Activated naive CD4-positive, alpha-beta T cell (primary cell): ENCODE measurements at regions not wholly inside any gene's neighbourhood (a gene's known extent, or its start where the extent isn't known, plus 50 kb on each side); places are given as distances from the start of the nearest gene placed in this dataset.
"Not testable (repeated sequence)": the region's sequence is repeated elsewhere in the genome, so short reads cannot be mapped to it uniquely, and the experiment has no call there.

ENCODE experiments used
- DNase-seq, 4 experiments: peaks; one replicate each; lab custom pipeline; 2025; lab: John Stamatoyannopoulos, UW

DNA sequence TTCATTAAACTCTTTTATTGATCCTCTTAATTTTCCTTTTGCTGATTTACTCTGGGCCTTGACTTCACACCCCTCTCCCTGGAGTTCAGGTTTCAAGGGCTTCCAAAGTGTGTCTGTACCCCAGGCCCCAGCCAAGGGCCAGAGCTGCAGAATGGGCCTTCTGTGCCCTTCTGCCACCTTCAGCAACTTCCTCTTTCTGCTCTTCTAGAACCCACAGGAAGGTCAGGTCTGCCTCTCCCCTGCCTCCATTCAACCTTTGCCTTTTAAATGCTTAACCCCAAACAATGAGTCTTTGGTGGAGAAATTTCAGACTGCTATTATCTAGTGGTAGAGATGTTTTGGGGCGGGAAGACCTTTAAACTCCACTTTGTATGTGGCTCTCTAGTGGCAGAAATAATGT lies 63.1 kb downstream of the TSN start:
- no peak for DNase-seq

DNA sequence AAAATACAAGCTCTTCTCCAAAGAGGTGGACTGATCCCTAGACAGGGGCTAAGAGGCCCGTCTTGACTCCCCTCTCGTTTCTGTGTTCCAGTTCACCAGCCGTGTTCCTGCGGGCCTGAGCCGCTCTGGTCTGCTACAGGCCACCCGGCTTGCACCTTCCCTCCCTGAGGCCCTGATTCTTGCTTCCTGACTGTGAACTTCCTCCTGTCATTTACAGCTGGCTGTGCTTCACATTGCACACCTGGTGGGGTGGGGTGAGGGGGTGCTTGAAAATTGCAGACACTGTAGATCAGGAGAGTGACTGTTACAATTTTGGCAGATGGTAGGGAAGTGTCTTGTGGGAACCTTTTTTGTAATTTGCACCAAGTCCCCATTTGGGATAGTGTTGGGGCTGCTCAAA lies 64.4 kb downstream of the TSN start:
- no peak for DNase-seq

GRCh38 chr2:121821476-121822158 lies 66.2 kb downstream of the TSN start:
- no peak for DNase-seq

DNA sequence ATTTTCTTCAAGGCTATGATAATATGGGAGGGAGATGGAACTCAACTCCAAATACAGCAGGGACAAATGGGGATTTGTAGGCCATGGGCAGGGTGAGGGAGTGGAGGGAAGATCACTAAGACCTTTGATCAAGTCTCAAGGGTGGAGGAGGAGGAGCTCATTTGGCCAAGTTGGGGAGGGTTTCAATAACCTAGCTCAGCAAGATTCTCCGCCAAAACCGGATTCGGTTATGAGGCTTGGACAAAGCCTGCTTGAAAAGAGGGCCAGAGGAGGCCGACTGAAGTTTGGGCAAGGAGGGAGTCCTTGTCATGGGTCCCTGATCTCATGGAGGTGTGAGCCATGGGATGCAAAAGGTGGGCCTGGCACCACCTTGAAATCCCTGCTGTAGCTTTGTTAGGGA lies 68.8 kb downstream of the TSN start:
- DNase-seq, result no peak

GRCh38 chr2:121825003-121825950 lies 69.8 kb downstream of the TSN start:
- DNase-seq, result no peak

DNA sequence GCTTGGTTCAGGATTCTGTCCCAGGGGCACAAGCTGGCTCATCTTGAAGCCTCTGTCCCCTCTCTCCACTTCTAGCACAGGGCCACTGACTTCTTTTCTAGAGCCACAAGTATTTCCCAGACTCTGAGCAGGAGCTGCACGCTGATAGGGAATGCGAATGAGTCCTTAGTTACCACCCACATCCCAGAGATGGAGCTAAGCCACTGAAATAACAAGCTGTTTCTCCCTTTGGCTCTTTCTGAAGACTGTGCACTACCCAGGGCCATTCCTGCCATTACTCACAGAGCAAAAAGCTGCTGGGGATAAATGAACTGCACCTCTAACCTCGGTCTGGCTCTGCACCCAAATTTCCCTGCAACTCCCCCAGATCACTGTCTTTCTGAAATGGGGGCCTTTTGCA lies 70.6 kb downstream of the TSN start:
- DNase-seq, result no peak

GRCh38 chr2:121828281-121828731 lies 72.9 kb downstream of the TSN start:
- DNase-seq, result no peak

- DNase-seq, result no peak
These were observed 75.4 kb downstream of the TSN start for GRCh38 chr2:121830809-121831208.

DNA sequence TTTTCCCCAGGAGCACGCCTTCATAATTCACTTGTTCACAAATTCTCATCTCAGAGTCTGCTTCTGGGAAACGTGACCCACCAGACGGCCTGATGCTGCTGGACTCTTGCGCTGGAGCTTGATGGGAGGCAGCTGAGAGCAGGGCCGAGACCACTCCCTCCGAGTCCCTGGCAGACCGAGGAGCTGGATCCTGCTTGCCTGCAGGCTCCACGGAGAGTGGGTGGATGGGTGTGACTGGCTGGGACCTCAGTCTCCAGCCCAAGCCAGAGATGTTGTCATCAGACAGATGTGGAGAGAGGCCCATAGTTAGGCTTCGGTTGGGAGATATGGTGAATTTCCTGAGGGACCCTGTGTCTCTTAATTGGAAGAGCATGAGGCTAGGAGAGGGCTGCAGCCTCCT lies 76.4 kb downstream of the TSN start:
- DNase-seq, result no peak

DNA sequence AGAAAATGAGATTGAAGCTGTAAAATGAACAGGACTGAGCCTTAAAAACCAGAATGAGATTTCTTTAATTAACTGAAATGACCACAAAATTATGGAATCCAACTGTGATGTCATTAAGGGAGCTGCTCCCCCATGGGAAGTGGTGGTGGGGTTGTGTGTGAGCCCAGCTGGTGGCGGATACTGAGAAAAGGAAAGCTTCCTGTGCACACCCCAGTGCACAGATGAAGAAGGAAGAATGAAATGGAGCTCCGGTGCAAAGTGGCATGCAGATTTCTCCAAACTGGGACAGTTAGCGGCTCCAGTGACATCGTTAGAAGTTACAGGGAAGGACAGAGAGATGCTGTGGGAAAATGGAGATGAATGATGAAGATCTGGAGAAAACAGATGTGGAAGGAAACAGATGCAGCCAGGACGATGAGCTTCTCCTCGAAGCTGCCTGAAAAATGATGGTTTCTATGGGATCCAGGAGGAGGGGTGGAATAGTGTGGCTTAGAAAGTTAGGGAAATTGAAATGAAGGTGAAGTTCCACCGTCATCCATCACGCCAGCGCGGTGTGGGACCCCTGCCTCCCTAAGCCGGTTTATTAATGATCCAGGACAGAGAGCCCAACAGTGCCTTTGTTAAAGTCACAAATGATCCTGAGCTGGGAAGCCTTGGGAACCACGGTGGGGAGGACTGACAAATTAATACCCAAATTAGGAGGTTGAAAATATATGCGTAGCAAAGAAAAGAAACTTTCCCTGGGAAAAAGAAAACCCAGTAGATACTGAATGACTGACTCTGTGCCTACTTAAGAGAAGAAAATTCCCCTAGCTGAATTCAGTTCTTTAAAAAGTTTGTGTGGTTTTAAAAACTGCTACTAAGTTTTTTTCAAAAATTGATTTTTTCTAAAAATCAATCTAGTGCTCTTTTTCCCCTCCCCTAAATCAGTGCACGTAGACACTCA lies 77.2 kb downstream of the TSN start:
- DNase-seq, result no peak

- no peak for DNase-seq
These were observed 77.9 kb downstream of the TSN start for GRCh38 chr2:121833358-121833723.

- DNase-seq, result no peak
These were observed 81.2 kb downstream of the TSN start for GRCh38 chr2:121836611-121837010.

GRCh38 chr2:121837591-121837990 lies 82.1 kb downstream of the TSN start:
- DNase-seq, result no peak

DNA sequence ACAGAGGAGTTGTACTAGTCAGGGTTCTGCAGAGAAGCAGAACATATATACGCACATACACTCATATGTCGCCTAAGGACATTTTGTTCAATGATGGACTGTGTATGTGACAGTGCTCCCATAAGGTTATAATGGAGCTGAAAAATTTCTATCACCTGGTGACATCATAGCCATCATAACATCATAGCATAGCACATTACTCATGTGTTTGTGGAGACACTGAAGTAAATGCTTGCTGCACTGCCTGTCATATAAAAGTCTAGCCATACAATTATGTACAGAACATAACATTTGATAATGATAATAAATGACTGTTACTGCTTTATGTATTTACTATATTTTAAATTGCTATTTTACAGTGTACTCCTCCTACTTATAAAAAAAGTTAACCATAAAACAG lies 83.1 kb downstream of the TSN start:
- DNase-seq, result no peak

- DNase-seq, result no peak
These were observed 84.1 kb downstream of the TSN start for GRCh38 chr2:121839584-121839983.

- no peak for DNase-seq
These were observed 93.8 kb downstream of the TSN start for GRCh38 chr2:121849236-121849635.

DNA sequence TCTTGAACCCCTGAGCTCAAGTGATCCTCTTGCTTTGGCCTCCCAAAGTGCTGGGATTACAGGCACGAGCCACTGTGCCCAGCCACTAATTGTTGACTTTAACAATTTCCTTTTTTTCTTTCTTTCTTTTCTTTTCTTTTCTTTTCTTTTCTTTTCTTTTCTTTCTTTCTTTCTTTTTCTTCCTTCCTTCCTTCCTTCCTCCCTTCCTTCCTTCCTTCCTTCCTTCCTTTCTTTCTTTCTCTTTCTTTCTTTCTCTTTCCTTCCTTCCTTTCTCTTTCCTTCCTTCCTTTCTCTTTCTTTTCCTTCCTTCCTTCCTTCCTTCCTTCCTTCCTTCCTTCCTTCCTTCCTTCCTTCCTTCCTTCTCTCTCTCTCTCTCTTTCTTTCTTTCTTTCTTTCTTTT lies 97.7 kb downstream of the TSN start:
- not testable (repeated sequence) for DNase-seq

DNA sequence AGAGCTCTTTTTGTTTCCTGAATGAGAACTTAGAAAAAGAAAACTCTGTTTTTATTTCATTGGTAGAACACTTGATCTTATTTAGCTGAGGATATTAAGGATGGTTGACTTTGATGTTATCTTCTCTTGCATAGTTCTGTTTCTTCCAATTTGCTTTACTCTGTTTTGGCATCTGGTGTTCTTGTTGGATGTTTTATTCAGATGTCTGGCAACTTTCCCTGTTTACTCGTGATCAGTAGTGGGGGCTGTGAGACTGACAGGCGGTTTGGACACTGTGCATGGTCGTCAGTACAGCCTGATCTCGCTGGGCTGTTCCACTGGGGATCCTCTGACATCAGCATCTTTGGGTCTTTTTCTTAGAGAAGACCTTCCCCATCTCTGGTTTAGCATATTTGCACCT lies 100.1 kb downstream of the TSN start:
- DNase-seq, result no peak

- DNase-seq, result no peak
These were observed 100.9 kb downstream of the TSN start for GRCh38 chr2:121856360-121856759.

DNA sequence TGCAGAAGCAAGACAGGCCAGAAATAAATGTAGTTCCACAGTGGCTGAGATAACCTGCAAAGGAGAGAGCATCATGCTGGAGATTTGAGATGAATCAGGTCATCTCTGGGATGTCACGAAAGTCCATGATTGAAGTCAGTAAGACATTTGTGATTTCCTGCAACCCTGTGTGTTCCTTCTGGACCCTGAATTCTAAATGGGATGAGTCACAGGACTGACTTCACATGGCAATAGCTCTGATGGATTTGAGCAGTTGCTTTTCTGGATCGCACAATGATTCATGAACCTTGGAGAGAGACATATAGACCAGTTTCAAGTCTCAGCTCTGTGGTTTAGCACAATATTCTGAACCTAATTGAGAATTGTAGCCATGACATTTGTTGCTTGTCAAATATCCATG lies 102.9 kb downstream of the TSN start:
- no peak for DNase-seq

DNA sequence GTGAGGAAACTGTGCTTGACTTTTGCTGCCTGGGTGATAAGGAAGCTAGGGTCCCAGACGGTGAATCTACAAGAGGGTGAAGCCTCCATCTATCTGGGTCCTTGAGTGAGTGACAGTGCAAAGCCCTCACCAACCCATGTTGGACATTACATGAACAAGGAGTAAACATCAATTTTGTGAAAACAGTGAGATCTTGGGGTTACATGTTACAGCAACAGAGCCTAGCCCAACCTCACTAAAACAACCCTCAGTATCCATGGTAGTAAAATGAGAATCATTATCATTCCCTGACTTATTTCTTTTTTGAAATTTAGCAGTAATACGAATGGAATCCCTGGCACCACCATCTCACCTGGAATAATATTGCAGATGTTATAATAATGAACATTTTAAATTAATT lies 103.4 kb downstream of the TSN start:
- no peak for DNase-seq

DNA sequence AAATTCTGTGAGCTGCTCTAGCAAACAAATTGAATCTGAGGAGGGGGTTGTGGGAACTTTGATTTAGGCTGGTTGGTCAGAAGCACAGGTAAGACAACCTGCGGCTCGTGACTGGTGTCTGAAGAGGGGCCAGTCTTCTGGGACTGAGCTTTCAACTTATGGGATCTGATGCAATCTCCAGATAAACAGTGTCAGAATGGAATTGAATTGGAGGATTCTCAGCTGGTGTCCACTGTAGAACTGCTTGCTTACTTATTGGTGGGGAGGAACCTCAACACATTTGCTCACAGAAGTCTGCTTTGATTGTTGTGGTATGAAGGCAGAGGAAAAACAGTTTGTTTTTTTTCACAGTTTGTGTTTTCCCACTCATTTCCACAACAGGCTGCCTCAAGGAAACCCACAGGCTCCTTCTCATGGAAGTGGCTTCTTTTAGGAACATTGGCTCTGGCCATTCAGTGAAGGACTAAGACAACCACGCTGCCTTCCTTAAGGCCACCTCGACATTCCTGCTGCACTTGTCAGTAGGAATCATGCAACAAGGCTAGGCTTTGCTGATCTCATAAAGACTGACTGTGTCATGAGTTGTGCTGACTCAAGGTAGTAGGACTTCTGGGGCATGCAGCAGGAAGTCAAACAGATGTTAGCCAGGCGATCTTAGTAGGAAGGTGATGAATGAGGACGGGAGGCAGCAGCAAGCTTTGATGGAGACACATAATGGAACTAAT lies 104.7 kb downstream of the TSN start:
- DNase-seq, result no peak
